Liver (tissue), 8 donors: ENCODE measurements at regions not wholly inside any gene's neighbourhood (a gene's known extent, or its start where the extent isn't known, plus 50 kb on each side); places are given as distances from the start of the nearest gene placed in this dataset.

Experiments used
- DNase-seq: peaks from one replicate; pipeline ENCODE4 v3.0.0-alpha.2; 2017; ENCODE audit warnings: low spot score
- H3K27ac ChIP-seq, 2 donors: one replicate each; pipeline ENCODE4 v1.7.0; 2013; ENCODE audit warnings: inconsistent platforms in 2 of 2, low read length in 2 of 2, control low read depth in 1 of 2, low read depth in 1 of 2, mild to moderate bottlenecking in 1 of 2
- H3K27me3 ChIP-seq, 4 donors: one replicate each; pipeline versions ENCODE4 v1.6.1 to v1.7.0; 2013; ENCODE audit warnings: low read length in 3 of 4, inconsistent platforms in 1 of 4, mild to moderate bottlenecking in 1 of 4, moderate library complexity in 1 of 4; ENCODE audit not compliant: control insufficient read depth in 4 of 4, insufficient read depth in 4 of 4
- H3K36me3 ChIP-seq, 4 donors: one replicate each; pipeline versions ENCODE4 v1.6.1 to v1.7.0; 2013; ENCODE audit warnings: low read length in 3 of 4, mild to moderate bottlenecking in 3 of 4, low read depth in 1 of 4, moderate library complexity in 1 of 4; ENCODE audit not compliant: control insufficient read depth in 4 of 4, insufficient read depth in 3 of 4
- H3K4me1 ChIP-seq, 4 donors: one replicate each; pipeline versions ENCODE4 v1.6.1 to v1.7.0; 2013; ENCODE audit warnings: low read length in 3 of 4, mild to moderate bottlenecking in 3 of 4, moderate library complexity in 1 of 4; ENCODE audit not compliant: control insufficient read depth in 4 of 4, insufficient read depth in 4 of 4
- H3K4me3 ChIP-seq, 3 donors: one replicate each; pipeline versions ENCODE4 v1.6.1 to v1.7.0; 2013; ENCODE audit warnings: low read length in 3 of 3, control low read depth in 1 of 3, low read depth in 1 of 3, mild to moderate bottlenecking in 1 of 3
- H3K9ac ChIP-seq, 2 donors: one replicate each; pipeline ENCODE4 v1.7.0; 2013; ENCODE audit warnings: low read length in 2 of 2, mild to moderate bottlenecking in 2 of 2, moderate library complexity in 2 of 2, control low read depth in 1 of 2, low read depth in 1 of 2
- H3K9me3 ChIP-seq, 4 donors: one replicate each; pipeline versions ENCODE4 v1.6.1 to v1.7.0; 2013; ENCODE audit warnings: low read length in 3 of 4; ENCODE audit not compliant: control insufficient read depth in 4 of 4
- ATF3 ChIP-seq: IDR thresholded peaks from 2 replicates; pipeline ENCODE4 v1.6.1; 2016; ENCODE audit warnings: antibody characterized with exemption
- CTCF ChIP-seq: fragments of 150-350 bp; IDR thresholded peaks from 2 replicates; pipeline ENCODE4 v1.5.1; 2017; ENCODE audit warnings: improper control_type of control experiment, low read depth, low read length; ENCODE audit not compliant: missing input control
- EGR1 ChIP-seq, 2 donors: IDR thresholded peaks; 2 replicates each; pipeline ENCODE4 v1.6.1; 2016 to 2018; ENCODE audit warnings: antibody characterized with exemption in 2 of 2, low read depth in 2 of 2
- FOXA1 ChIP-seq: IDR thresholded peaks from 2 replicates; pipeline ENCODE4 v1.6.1; 2016; ENCODE audit warnings: antibody characterized with exemption
- FOXA2 ChIP-seq: IDR thresholded peaks from 2 replicates; pipeline ENCODE4 v1.6.1; 2016; ENCODE audit warnings: antibody characterized with exemption
- GABPA ChIP-seq, 2 donors: IDR thresholded peaks in 1 of 2; conservative IDR thresholded peaks in 1 of 2; 2 replicates each; pipeline ENCODE4 v1.6.1; 2016; ENCODE audit warnings: antibody characterized with exemption in 2 of 2, mild to moderate bottlenecking in 1 of 2, moderate library complexity in 1 of 2
- HNF4A ChIP-seq, 2 donors: conservative IDR thresholded peaks; 2 replicates each; pipeline ENCODE4 v1.6.1; 2016; ENCODE audit warnings: antibody characterized with exemption in 2 of 2, mild to moderate bottlenecking in 2 of 2
- HNF4G ChIP-seq: IDR thresholded peaks from 2 replicates; pipeline ENCODE4 v1.6.1; 2016; ENCODE audit warnings: antibody characterized with exemption
- JUND ChIP-seq, 2 donors: IDR thresholded peaks; 2 replicates each; pipeline ENCODE4 v1.6.1; 2016; ENCODE audit warnings: antibody characterized with exemption in 2 of 2
- MAX ChIP-seq: IDR thresholded peaks from 2 replicates; pipeline ENCODE4 v1.6.1; 2016; ENCODE audit warnings: antibody characterized with exemption
- NR2F2 ChIP-seq: IDR thresholded peaks from 2 replicates; pipeline ENCODE4 v1.6.1; 2016; ENCODE audit warnings: antibody characterized with exemption
- RAD21 ChIP-seq, 2 donors: IDR thresholded peaks; 2 replicates each; pipeline ENCODE4 v1.6.1; 2016; ENCODE audit warnings: antibody characterized with exemption in 2 of 2, mild to moderate bottlenecking in 2 of 2
- REST ChIP-seq: IDR thresholded peaks from 2 replicates; pipeline ENCODE4 v1.6.1; 2016; ENCODE audit warnings: antibody characterized with exemption, mild to moderate bottlenecking
- RXRA ChIP-seq, 2 donors: IDR thresholded peaks; 2 replicates each; pipeline ENCODE4 v1.6.1; 2017 to 2018; ENCODE audit warnings: antibody characterized with exemption in 2 of 2, mild to moderate bottlenecking in 1 of 2
- SP1 ChIP-seq: IDR thresholded peaks from 2 replicates; pipeline ENCODE4 v1.6.1; 2018; ENCODE audit warnings: antibody characterized with exemption, mild to moderate bottlenecking
- TAF1 ChIP-seq: conservative IDR thresholded peaks from 2 replicates; pipeline ENCODE4 v1.6.1; 2016; ENCODE audit warnings: antibody characterized with exemption, mild to moderate bottlenecking
- YY1 ChIP-seq: IDR thresholded peaks from 2 replicates; pipeline ENCODE4 v1.6.1; 2016; ENCODE audit warnings: antibody characterized with exemption, mild to moderate bottlenecking
- ZBTB33 ChIP-seq: IDR thresholded peaks from 2 replicates; pipeline ENCODE4 v1.6.1; 2016; ENCODE audit warnings: antibody characterized with exemption
- WGBS: extraction: QIAGEN DNeasy Blood & Tissue Kit; methylation state at CpG from one replicate; pipeline ENCODE4 v1.1.7; 2013; 5-methylcytosine and 5-hydroxymethylcytosine counted together
- donor health status: healthy.
- donor health status: healthy.
- donor health status: healthy.
- donor health status: healthy.
- donor health status: healthy.

- TF ChIP-seq YY1 (no peak), MAX (no peak)
Observed at GRCh38 chr13:108566413-108567170, 62.8 kb upstream of the MYO16 start (continued).

GRCh38 chr13:108572782-108573211, 56.6 kb upstream of the MYO16 start:
- Histone ChIP-seq H3K9ac (no peak overlapping the region), H3K4me3 (no peak overlapping the region), H3K4me1 (no peaks in the 10 kb centered on the region), H3K27ac (no peak overlapping the region), H3K36me3 (no peaks in the 10 kb centered on the region), H3K9me3 (no peaks in the 10 kb centered on the region), H3K27me3 (no peaks in the 10 kb centered on the region)
- 75% methylated on average over 6 of the region's 6 CpGs for WGBS
- DNase-seq: no peak
- TF ChIP-seq CTCF: no peak
- TF ChIP-seq TAF1: no peak
- TF ChIP-seq HNF4G: no peak
- TF ChIP-seq RAD21 (IDR thresholded peaks at IDR 0.05): no peak
- no peak for TF ChIP-seq RXRA (IDR thresholded peaks at IDR 0.05)
- no peak for TF ChIP-seq HNF4A (conservative IDR thresholded peaks at IDR 0.05)
- no peak for TF ChIP-seq EGR1 (IDR thresholded peaks at IDR 0.05; ENCODE audit: low read depth in 2 of 2)
- no peak for TF ChIP-seq NR2F2
- no peak for TF ChIP-seq SP1
- TF ChIP-seq ZBTB33: no peak
- TF ChIP-seq JUND (IDR thresholded peaks at IDR 0.05): no peak
- TF ChIP-seq ATF3: no peak

- no peak for DNase-seq
- no peak for TF ChIP-seq HNF4G
- TF ChIP-seq FOXA1: no peak
- no peak for TF ChIP-seq SP1
- no peak for TF ChIP-seq YY1
- TF ChIP-seq RXRA (IDR thresholded peaks at IDR 0.05): no peak
- no peak for TF ChIP-seq HNF4A (conservative IDR thresholded peaks at IDR 0.05)
- no peak for TF ChIP-seq REST
- TF ChIP-seq MAX: no peak
- TF ChIP-seq GABPA (IDR thresholded peaks at IDR 0.05 in 1 of 2, conservative IDR thresholded peaks at IDR 0.05 in 1 of 2): no peak
- no peak for TF ChIP-seq TAF1
- TF ChIP-seq ATF3: no peak
- TF ChIP-seq JUND (IDR thresholded peaks at IDR 0.05): no peak
- no peak for TF ChIP-seq NR2F2
- no peak for TF ChIP-seq RAD21 (IDR thresholded peaks at IDR 0.05)
- no peak for TF ChIP-seq ZBTB33
- TF ChIP-seq EGR1 (IDR thresholded peaks at IDR 0.05; ENCODE audit: low read depth in 2 of 2): no peak
- TF ChIP-seq FOXA2: no peak
Observed at GRCh38 chr13:108573455-108573854, 56.0 kb upstream of the MYO16 start.

More at GRCh38 chr13:108573455-108573854, 56.0 kb upstream of the MYO16 start:
- 41% methylated on average over 1 of the region's 1 CpG for WGBS
- H3K9me3 ChIP-seq: no peaks in the 10 kb centered on the region
- no peaks in the 10 kb centered on the region for H3K36me3 ChIP-seq
- H3K27me3 ChIP-seq: no peaks in the 10 kb centered on the region
- no peak overlapping the region for H3K27ac ChIP-seq
- no peaks in the 10 kb centered on the region for H3K4me1 ChIP-seq
- no peak overlapping the region for H3K4me3 ChIP-seq
- H3K9ac ChIP-seq: no peak overlapping the region
